ENCODE measurements at regions not wholly inside any gene's neighbourhood (a gene's known extent, or its start where the extent isn't known, plus 50 kb on each side); places are given as distances from the start of the nearest gene placed in this dataset.

DNA sequence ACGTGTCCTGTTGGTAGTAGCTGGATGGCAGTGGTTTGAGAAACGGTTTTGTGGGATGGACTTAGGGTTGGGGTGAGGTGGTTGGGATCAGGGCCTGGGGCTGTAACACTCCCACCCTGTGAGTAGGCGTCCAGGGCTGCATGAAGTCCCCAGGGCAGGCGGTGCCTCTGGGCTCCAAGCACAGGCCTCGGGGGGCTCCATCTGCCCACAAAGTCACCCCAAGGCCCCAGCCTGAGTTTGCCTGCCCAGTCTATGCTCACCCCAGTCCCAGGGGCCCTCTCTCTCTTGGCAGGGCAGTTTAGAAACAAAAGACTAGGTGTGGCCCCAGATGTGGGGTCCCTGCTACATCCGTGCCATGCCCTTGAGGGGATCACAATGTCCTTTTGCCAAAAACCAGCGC, 86.9 kb upstream of the PRR23E start:
- Histone ChIP-seq H2BK120ac (ENCODE audit: low read depth, low read length, poor library complexity, severe bottlenecking) (no peak overlapping the region), H2AFZ (ENCODE audit: low read length) (no peak overlapping the region), H3K9ac (ENCODE audit: extremely low read depth, insufficient read length, low read length) (no peak overlapping the region), H3K27ac (ENCODE audit: insufficient read length, low read depth, low read length) (no peak overlapping the region), H3K27me3 (ENCODE audit: insufficient read depth, low read length) (no peaks in the 10 kb centered on the region), H4K20me1 (ENCODE audit: control insufficient read depth, insufficient read depth, insufficient read length) (no peaks in the 10 kb centered on the region), H3K18ac (ENCODE audit: insufficient read length, low read depth, low read length) (no peak overlapping the region), H2BK5ac (ENCODE audit: insufficient read length, low read length) (no peak overlapping the region), H2AK5ac (ENCODE audit: insufficient read length, low read length) (no peak overlapping the region), H3T11ph (ENCODE audit: low read length) (no peak overlapping the region), H4K91ac (ENCODE audit: insufficient read length, low read depth, low read length) (no peak overlapping the region), H3K4me2 (ENCODE audit: insufficient read depth, insufficient read length, low read length) (no peak overlapping the region), H2BK12ac (ENCODE audit: insufficient read length, low read depth, low read length) (no peak overlapping the region), H4K5ac (ENCODE audit: insufficient read length, low read depth, low read length) (no peak overlapping the region), H3K14ac (ENCODE audit: insufficient read depth, low read length) (no peak overlapping the region), H2BK20ac (ENCODE audit: low read depth, low read length, poor library complexity, severe bottlenecking) (no peak overlapping the region), H3K9me3 (ENCODE audit: control insufficient read depth, low read depth, low read length) (no peaks in the 10 kb centered on the region), H3K79me1 (ENCODE audit: insufficient read depth, low read depth, low read length, poor library complexity, severe bottlenecking) (no peaks in the 10 kb centered on the region), H3K4me1 (ENCODE audit: insufficient read depth, low read length) (no peaks in the 10 kb centered on the region), H2BK15ac (ENCODE audit: low read depth, low read length) (no peak overlapping the region), H3K23me2 (ENCODE audit: insufficient read length, low read depth, low read length, poor library complexity, severe bottlenecking) (no peaks in the 10 kb centered on the region), H3K79me2 (ENCODE audit: insufficient read depth, low read length) (no peaks in the 10 kb centered on the region), H4K8ac (replicated peaks; ENCODE audit: insufficient read length, low read depth, low read length) (no peak overlapping the region), H3K23ac (ENCODE audit: insufficient read length, low read depth, low read length) (no peak overlapping the region), H3K4ac (ENCODE audit: low read depth, low read length) (no peak overlapping the region), H3K56ac (ENCODE audit: insufficient read length, low read depth, low read length) (no peak overlapping the region)
- Mint-ChIP-seq H3K9me3 (peaks cover 2 to 6% of the 10 kb centered on the region in 2 experiments; a peak in 4 of 5 replicates), H3K4me1 (peaks cover 32 to 36% of the 10 kb centered on the region in 2 experiments), H3K36me3 (ENCODE audit: insufficient read depth in 1 of 3, low read depth in 3 of 3) (peaks cover 0 to 8% (median 2%) of the 10 kb centered on the region in 3 experiments; a peak in 2 of 7 replicates), H3K27me3 (ENCODE audit: low read depth) (peaks cover 1% of the 10 kb centered on the region), H3K4me3 (no peak overlapping the region), H3K27ac (no peak overlapping the region)
- TF ChIP-seq, protein P1, sequence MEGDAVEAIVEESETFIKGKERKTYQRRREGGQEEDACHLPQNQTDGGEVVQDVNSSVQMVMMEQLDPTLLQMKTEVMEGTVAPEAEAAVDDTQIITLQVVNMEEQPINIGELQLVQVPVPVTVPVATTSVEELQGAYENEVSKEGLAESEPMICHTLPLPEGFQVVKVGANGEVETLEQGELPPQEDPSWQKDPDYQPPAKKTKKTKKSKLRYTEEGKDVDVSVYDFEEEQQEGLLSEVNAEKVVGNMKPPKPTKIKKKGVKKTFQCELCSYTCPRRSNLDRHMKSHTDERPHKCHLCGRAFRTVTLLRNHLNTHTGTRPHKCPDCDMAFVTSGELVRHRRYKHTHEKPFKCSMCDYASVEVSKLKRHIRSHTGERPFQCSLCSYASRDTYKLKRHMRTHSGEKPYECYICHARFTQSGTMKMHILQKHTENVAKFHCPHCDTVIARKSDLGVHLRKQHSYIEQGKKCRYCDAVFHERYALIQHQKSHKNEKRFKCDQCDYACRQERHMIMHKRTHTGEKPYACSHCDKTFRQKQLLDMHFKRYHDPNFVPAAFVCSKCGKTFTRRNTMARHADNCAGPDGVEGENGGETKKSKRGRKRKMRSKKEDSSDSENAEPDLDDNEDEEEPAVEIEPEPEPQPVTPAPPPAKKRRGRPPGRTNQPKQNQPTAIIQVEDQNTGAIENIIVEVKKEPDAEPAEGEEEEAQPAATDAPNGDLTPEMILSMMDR (conservative IDR thresholded peaks at IDR 0.05), result no peak
- no CpG with 5 or more reads among the region's 7 CpGs for WGBS (ENCODE audit: extremely low coverage, insufficient read length, low lambda C conversion rate)
- no peak for DNase-seq

Measured in H9 (cell line).